HUDEP-2 (cell line): ENCODE measurements at regions not wholly inside any gene's neighbourhood (a gene's known extent, or its start where the extent isn't known, plus 50 kb on each side); places are given as distances from the start of the nearest gene placed in this dataset.
"Not testable (repeated sequence)": the region's sequence is repeated elsewhere in the genome, so short reads cannot be mapped to it uniquely, and the experiment has no call there.

Experiments used
- DNase-seq, 76 experiments: peaks; one replicate each; lab custom pipeline; 2025; ENCODE audit not compliant: unreplicated experiment in 76 of 76; lab: John Stamatoyannopoulos, UW

- DNase-seq: peak in 1 of 76 experiments; percentile 7
These were observed 387.1 kb downstream of the THBS2 start for GRCh38 chr6:168866534-168866933.

DNA sequence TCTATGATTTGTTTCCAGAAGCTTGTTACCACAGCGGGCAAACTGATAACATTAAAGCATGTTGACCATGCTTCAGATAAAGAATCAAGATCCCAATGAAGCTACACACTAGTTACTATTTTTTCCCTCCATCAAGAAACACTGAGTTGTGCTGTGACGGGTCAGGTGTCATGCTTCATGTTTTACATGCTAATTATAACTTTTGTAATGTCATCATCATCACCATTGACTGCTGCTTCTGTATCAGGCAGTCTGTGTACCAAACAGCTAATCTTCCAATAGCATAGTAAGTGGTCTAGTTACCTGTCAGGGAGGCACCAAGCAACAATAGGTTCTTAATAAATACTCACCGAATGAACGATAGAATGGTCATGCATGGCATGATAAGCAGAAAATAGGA lies 388.1 kb downstream of the THBS2 start:
- DNase-seq: no peak

- DNase-seq: no peak
These were observed 388.8 kb downstream of the THBS2 start for GRCh38 chr6:168864541-168865460.

GRCh38 chr6:168863467-168863866 lies 390.2 kb downstream of the THBS2 start:
- DNase-seq: no peak

DNA sequence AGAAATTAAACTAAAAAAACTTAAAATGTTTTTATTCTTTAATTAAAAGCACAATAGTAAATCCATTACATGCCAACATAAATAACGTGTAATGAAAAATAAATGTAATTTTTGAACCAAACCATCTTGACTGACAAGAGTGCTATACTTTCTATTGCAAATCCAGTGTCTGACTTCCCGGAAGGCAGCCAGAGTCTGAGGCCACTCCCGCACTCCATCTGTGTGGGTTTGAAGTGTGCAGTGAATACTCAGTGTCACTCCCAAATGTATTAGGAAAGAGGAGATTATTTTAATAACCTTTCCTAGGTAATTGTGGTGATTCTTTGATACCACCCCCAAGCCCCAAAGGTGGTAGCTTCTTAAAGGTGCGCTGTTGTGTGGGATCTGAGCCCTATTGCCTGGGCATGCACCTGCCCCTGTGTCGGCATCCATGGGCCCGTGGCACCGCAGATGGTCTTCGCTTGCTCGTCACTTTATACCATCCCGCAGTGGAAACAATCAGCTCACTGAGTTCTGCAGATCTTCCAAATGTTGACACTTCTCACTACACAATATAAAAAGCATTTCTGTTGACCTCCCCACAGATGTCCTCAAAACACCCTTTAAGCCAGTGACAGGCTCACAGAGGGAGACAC lies 391.2 kb downstream of the THBS2 start:
- no peak for DNase-seq

- no peak for DNase-seq
These were observed 392.7 kb downstream of the THBS2 start for GRCh38 chr6:168860987-168861386.

GRCh38 chr6:168860341-168860740 lies 393.3 kb downstream of the THBS2 start:
- DNase-seq: no peak

- no peak for DNase-seq
These were observed 394.7 kb downstream of the THBS2 start for GRCh38 chr6:168858926-168859325.

DNA sequence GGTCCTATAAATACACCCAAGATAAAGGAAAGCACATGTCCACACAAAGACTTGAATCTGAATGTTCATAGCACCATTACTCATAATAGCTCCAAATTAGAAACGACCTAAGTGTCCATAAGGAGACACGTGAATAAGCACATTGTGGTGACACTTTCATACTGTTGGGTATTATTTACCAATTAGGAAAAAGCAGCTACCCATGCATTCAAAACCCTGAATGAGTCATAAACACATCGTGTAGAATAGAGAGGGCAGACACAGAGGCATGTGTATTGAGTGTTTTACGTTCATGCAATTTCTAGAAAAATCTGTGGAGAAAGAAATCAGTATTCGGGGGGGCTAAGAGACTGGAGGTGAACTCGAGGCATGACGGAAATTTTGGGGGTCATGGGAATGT lies 396.7 kb downstream of the THBS2 start:
- no peak for DNase-seq

- DNase-seq: no peak
These were observed 401.2 kb downstream of the THBS2 start for GRCh38 chr6:168852376-168852884.

- DNase-seq: no peak
These were observed 401.9 kb downstream of the THBS2 start for GRCh38 chr6:168851460-168852375.

DNA sequence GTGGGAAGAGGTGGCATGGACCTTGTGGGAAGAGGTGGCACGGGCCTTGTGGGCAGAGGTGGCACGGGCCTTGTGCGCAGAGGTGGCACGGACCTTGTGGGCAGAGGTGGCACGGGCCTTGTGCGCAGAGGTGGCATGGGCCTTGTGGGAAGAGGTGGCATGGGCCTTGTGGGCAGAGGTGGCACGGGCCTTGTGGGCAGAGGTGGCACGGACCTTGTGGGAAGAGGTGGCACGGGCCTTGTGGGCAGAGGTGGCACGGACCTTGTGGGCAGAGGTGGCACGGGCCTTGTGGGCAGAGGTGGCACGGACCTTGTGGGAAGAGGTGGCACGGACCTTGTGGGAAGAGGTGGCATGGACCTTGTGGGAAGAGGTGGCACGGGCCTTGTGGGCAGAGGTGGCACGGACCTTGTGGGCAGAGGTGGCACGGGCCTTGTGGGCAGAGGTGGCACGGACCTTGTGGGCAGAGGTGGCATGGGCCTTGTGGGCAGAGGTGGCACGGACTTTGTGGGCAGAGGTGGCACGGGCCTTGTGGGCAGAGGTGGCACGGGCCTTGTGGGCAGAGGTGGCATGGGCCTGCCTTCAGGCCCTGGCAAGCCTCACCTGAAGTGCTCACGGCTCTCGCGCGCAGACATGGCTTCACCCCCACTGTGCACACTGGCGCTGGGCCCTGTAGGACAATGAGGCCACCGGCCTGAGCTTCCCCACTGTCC lies 403.5 kb downstream of the THBS2 start:
- not testable (repeated sequence) for DNase-seq

GRCh38 chr6:168849459-168849858 lies 404.2 kb downstream of the THBS2 start:
- no peak for DNase-seq

DNA sequence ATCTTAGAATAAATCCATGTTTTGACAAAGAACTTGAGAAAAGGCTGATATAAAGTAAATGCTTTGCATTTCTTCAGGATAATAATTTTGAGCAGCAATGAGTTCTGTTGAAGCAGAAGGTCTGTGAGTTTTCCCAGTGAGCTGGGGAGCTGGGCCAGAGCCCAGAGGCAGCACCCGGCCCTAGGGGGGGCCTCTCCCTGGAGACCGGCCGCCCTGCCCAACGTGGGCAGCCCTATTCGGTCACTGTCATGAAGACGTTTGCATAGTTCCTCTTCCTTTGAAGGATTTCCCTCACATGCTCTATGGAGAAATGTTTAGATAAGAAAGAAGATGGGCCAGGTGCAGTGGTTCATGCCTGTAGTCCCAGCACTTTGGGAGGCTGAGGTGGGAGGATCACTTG lies 404.8 kb downstream of the THBS2 start:
- no peak for DNase-seq

DNA sequence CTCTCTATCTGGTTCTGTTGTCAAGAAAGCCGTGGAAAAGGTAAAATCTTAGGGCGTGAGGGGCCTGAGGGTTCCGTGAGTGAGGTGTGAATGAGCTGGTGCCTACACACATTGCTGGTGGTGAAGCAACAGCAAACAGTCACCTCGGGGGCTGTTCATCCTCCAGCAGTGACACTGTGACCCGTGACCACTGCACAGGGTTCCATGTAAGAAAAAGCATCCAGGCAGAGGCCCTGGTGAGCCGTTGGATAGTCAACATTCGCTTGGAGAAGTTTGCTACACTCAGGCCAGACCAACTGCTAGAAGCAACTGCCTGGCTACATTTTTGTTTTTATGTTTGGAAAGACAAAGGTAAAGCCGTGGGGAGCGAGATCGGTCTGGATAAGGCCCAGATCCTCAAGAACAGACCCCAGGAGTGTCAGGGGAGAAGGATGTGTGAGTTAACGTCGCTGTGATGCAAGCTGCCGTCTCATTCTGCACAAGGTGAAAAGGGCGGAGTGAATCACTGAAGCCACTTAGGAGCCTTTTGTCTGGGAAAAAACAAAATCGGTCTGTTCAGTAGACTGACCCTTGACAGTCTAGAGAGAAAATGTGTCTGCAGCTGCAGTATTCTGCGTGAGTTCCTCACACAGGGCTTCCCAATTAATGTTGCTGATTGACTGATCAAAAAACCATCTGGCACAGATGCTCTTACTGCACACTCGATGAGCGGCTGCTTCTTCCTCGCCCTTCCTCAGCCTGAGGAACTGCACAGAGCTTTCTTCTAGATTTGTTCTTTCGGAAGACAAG lies 404.0 kb downstream of the SMOC2 start:
- DNase-seq: no peak

DNA sequence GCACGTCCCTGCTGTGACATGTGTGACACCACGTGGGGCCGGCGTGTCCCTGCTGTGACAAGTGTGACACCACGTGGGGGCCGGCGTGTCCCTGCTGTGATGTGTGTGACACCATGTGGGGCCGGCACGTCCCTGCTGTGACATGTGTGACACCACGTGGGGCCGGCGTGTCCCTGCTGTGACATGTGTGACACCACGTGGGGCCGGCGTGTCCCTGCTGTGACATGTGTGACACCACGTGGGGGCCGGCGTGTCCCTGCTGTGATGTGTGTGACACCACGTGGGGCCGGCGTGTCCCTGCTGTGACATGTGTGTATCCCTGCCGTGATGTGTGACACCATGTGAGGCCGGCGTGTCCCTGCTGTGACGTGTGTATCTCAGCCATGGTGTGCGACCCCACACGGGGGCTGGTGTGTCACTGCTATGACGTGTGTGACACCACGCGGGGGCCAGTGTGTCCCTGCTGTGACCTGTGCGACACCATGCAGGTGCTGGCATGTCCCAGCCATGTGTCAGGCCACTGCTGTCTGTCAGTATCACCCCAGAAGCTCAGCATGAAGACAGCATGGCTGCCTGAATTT lies 401.7 kb downstream of the SMOC2 start:
- not testable (repeated sequence) for DNase-seq

DNA sequence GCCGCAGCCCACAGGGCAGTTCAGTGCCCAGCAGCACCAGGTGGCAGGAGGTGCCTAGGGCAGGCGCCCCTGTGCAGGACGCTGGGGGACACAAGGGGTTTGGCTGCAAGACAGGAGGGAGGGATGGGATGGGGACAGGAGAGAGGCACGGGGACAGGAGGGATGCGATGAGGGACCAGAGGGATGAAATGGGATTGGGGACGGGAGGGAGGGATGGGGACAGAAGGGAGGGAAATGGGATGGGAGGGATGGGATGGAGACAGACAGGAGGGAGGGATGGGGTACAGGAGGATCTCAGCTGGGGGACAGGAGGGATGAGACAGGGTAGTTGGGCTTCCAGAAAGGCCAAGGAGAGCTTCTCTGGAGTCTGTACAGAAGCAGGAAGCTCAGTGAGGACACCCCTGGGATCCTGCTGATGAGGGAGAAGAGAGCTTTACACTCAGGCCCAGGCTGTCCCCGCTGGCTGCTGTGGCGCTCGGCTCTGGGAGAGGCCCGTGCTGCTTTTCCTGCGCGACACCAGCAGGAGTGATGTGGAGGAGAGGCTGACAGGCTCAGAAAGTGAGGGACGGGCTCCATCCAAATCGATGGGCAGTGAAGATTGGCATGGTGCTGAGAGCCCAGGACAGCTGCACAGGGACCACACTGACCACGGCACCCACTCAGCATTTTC lies 400.8 kb downstream of the SMOC2 start:
- DNase-seq: no peak

DNA sequence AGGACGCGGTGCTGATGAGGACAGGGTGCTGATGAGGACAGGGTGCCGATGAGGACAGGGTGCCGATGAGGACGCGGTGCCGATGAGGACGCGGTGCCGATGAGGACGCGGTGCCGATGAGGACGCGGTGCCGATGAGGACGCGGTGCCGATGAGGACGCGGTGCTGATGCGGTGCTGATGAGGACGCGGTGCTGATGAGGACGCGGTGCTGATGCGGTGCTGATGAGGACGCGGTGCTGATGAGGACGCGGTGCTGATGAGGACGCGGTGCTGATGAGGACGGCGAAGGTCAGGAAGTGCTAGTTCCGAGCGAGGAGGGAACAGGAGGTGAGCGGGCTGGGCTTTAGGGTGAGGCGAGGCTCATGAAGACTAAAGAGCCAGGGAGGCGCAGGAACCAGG lies 399.9 kb downstream of the SMOC2 start:
- DNase-seq: peak in 4 of 76 experiments; percentile 4 to 27 (median 16)
